ENCODE measurements at regions not wholly inside any gene's neighbourhood (a gene's known extent, or its start where the extent isn't known, plus 50 kb on each side); places are given as distances from the start of the nearest gene placed in this dataset.
"Not testable (repeated sequence)": the region's sequence is repeated elsewhere in the genome, so short reads cannot be mapped to it uniquely, and the experiment has no call there.

- DNase-seq (ENCODE audit: low read depth in 3 of 3, low spot score in 1 of 3): no peak
Observed at GRCh38 chr6:154920495-154921200, 74.5 kb upstream of the TIAM2 start.

GRCh38 chr6:154921482-154921881 is 73.6 kb upstream of the TIAM2 start:
- no peak for DNase-seq (ENCODE audit: low read depth in 3 of 3, low spot score in 1 of 3)

- no peak for DNase-seq (ENCODE audit: low read depth in 3 of 3, low spot score in 1 of 3)
Observed at GRCh38 chr6:154923199-154923869, 71.8 kb upstream of the TIAM2 start.

- no peak for DNase-seq (ENCODE audit: low read depth in 3 of 3, low spot score in 1 of 3)
Observed at GRCh38 chr6:154925130-154925529, 70.0 kb upstream of the TIAM2 start.

- DNase-seq (ENCODE audit: low read depth in 3 of 3, low spot score in 1 of 3): no peak
Observed at GRCh38 chr6:154926366-154926765, 68.7 kb upstream of the TIAM2 start.

- peak; percentile 22 to 38 (median 37) for DNase-seq (ENCODE audit: low read depth in 3 of 3, low spot score in 1 of 3)
Observed at GRCh38 chr6:154928325-154928922, 66.7 kb upstream of the TIAM2 start.

GRCh38 chr6:154930451-154930851 is 64.7 kb upstream of the TIAM2 start:
- no peak for DNase-seq (ENCODE audit: low read depth in 3 of 3, low spot score in 1 of 3)

- DNase-seq (ENCODE audit: low read depth in 3 of 3, low spot score in 1 of 3): no peak
Observed at GRCh38 chr6:154931711-154932424, 63.2 kb upstream of the TIAM2 start.

GRCh38 chr6:154932515-154933027 is 62.5 kb upstream of the TIAM2 start:
- no peak for DNase-seq (ENCODE audit: low read depth in 3 of 3, low spot score in 1 of 3)

- no peak for DNase-seq (ENCODE audit: low read depth in 3 of 3, low spot score in 1 of 3)
Observed at GRCh38 chr6:154933181-154933827, 61.8 kb upstream of the TIAM2 start.

- no peak for DNase-seq (ENCODE audit: low read depth in 3 of 3, low spot score in 1 of 3)
Observed at GRCh38 chr6:154937306-154938220, 57.6 kb upstream of the TIAM2 start.

GRCh38 chr6:154938221-154938580 is 56.9 kb upstream of the TIAM2 start:
- DNase-seq (ENCODE audit: low read depth in 3 of 3, low spot score in 1 of 3): no peak

GRCh38 chr6:154938727-154939285 is 56.3 kb upstream of the TIAM2 start:
- DNase-seq (ENCODE audit: low read depth in 3 of 3, low spot score in 1 of 3): not testable (repeated sequence)

GRCh38 chr6:154942770-154943169 is 52.3 kb upstream of the TIAM2 start:
- no peak for DNase-seq (ENCODE audit: low read depth in 3 of 3, low spot score in 1 of 3)

- DNase-seq (ENCODE audit: low read depth in 3 of 3, low spot score in 1 of 3): no peak
Observed at GRCh38 chr6:154945271-154945890, 49.7 kb upstream of the TIAM2 start.
